ENCODE measurements at regions not wholly inside any gene's neighbourhood (a gene's known extent, or its start where the extent isn't known, plus 50 kb on each side); places are given as distances from the start of the nearest gene placed in this dataset.

GRCh38 chr6:146974351-146974750, 229.9 kb upstream of the STXBP5 start:
- no peaks in the 10 kb centered on the region for H3K79me2 ChIP-seq (ENCODE audit: control insufficient read depth, insufficient read depth, low read length)
- no peak overlapping the region for H2AFZ ChIP-seq (ENCODE audit: insufficient read depth, low read depth, low read length, poor library complexity, severe bottlenecking)
- H3K27ac ChIP-seq (ENCODE audit: low read length in 2 of 2) = no peak overlapping the region
- no peak for DNase-seq
- H3K27ac Mint-ChIP-seq = no peak overlapping the region
- no peaks in the 10 kb centered on the region for H3K27me3 ChIP-seq (replicated peaks in 1 of 4; ENCODE audit: control extremely low read depth in 1 of 4, control insufficient read depth in 3 of 4, insufficient read depth in 4 of 4, low read length in 3 of 4)
- peaks cover 9% of the 10 kb centered on the region for H3K27me3 Mint-ChIP-seq
- TF ChIP-seq EZH2 (IDR thresholded peaks at IDR 0.05; ENCODE audit: borderline replicate concordance, insufficient read depth, low read depth, low read length, poor library complexity, severe bottlenecking) = no peak
- no peak for TF ChIP-seq CTCF (IDR thresholded peaks at IDR 0.05)
- intact Hi-C loops (cut with micrococcal nuclease) = no loop called here
- H3K9ac ChIP-seq (ENCODE audit: low read length) = no peak overlapping the region
- H3K9me3 ChIP-seq (ENCODE audit: control extremely low read depth in 1 of 3, control insufficient read depth in 2 of 3, insufficient read depth in 1 of 3, low read length in 2 of 3) = no peaks in the 10 kb centered on the region
- no peak for ATAC-seq (ENCODE audit: low read depth)
- H4K20me1 ChIP-seq (ENCODE audit: control insufficient read depth, insufficient read depth, low read length, poor library complexity, severe bottlenecking) = no peaks in the 10 kb centered on the region
- H3K4me1 Mint-ChIP-seq = no peaks in the 10 kb centered on the region
- ChIA-PET CTCF (no interaction called here), POLR2A (no interaction called here)
- H3K4me3 Mint-ChIP-seq = no peak overlapping the region
- no peaks in the 10 kb centered on the region for H3K4me1 ChIP-seq (ENCODE audit: control insufficient read depth in 2 of 2, insufficient read depth in 2 of 2, low read length in 2 of 2)
- no peaks in the 10 kb centered on the region for H3K9me3 Mint-ChIP-seq (ENCODE audit: insufficient read depth)
- H3K36me3 ChIP-seq (replicated peaks in 1 of 2; ENCODE audit: control extremely low read depth in 1 of 2, control insufficient read depth in 1 of 2, extremely low read depth in 1 of 2, insufficient read depth in 2 of 2, low read length in 1 of 2) = no peaks in the 10 kb centered on the region
- H3K4me3 ChIP-seq (ENCODE audit: control extremely low read depth in 1 of 5, extremely low read depth in 1 of 5, insufficient read depth in 1 of 5, low read depth in 2 of 5, low read length in 4 of 5) = no peak overlapping the region
- no CpG with 5 or more reads among the region's 3 CpGs for WGBS (ENCODE audit: insufficient coverage)
- H3K4me2 ChIP-seq (replicated peaks; ENCODE audit: low read depth, low read length, poor library complexity, severe bottlenecking) = no peak overlapping the region

DNA sequence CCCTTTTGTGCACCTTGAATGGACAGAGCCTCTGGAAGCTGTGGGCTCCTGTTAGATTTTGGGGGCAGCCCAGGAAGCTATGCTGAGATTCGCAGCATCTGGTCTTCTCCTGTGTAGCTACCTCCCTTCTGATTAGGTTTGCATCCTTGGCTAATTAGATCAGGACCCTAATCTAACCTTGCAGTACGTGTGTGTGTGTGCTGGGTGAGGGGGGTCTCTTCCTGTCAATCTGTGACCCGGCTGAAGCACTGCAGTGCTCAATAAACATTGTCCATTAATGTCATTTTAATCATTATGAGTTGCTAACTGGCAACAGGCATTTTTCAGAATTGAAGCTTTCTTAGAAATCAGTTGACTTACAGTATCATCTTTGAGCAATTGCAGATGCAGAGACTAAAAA, 229.1 kb upstream of the STXBP5 start:
- Mint-ChIP-seq H3K27me3 (peaks cover 10% of the 10 kb centered on the region), H3K4me1 (no peaks in the 10 kb centered on the region), H3K4me3 (no peak overlapping the region), H3K9me3 (ENCODE audit: insufficient read depth) (no peaks in the 10 kb centered on the region), H3K27ac (no peak overlapping the region)
- Histone ChIP-seq H3K79me2 (ENCODE audit: control insufficient read depth, insufficient read depth, low read length) (no peaks in the 10 kb centered on the region), H4K20me1 (ENCODE audit: control insufficient read depth, insufficient read depth, low read length, poor library complexity, severe bottlenecking) (no peaks in the 10 kb centered on the region), H3K9me3 (ENCODE audit: control extremely low read depth in 1 of 3, control insufficient read depth in 2 of 3, insufficient read depth in 1 of 3, low read length in 2 of 3) (no peaks in the 10 kb centered on the region), H3K27ac (ENCODE audit: low read length in 2 of 2) (no peak overlapping the region), H2AFZ (ENCODE audit: insufficient read depth, low read depth, low read length, poor library complexity, severe bottlenecking) (no peak overlapping the region), H3K9ac (ENCODE audit: low read length) (no peak overlapping the region), H3K36me3 (replicated peaks in 1 of 2; ENCODE audit: control extremely low read depth in 1 of 2, control insufficient read depth in 1 of 2, extremely low read depth in 1 of 2, insufficient read depth in 2 of 2, low read length in 1 of 2) (no peaks in the 10 kb centered on the region), H3K4me2 (replicated peaks; ENCODE audit: low read depth, low read length, poor library complexity, severe bottlenecking) (no peak overlapping the region), H3K27me3 (replicated peaks in 1 of 4; ENCODE audit: control extremely low read depth in 1 of 4, control insufficient read depth in 3 of 4, insufficient read depth in 4 of 4, low read length in 3 of 4) (no peaks in the 10 kb centered on the region), H3K4me3 (ENCODE audit: control extremely low read depth in 1 of 5, extremely low read depth in 1 of 5, insufficient read depth in 1 of 5, low read depth in 2 of 5, low read length in 4 of 5) (no peak overlapping the region), H3K4me1 (ENCODE audit: control insufficient read depth in 2 of 2, insufficient read depth in 2 of 2, low read length in 2 of 2) (no peaks in the 10 kb centered on the region)
- intact Hi-C loops (cut with micrococcal nuclease) = no loop called here
- TF ChIP-seq CTCF (IDR thresholded peaks at IDR 0.05) (no peak), EZH2 (IDR thresholded peaks at IDR 0.05; ENCODE audit: borderline replicate concordance, insufficient read depth, low read depth, low read length, poor library complexity, severe bottlenecking) (no peak)
- ChIA-PET POLR2A (no interaction called here), CTCF (no interaction called here)
- ATAC-seq (ENCODE audit: low read depth) = no peak
- no peak for DNase-seq
- no CpG with 5 or more reads among the region's 3 CpGs for WGBS (ENCODE audit: insufficient coverage)

All from B cell (primary cell).